Endothelial cell of umbilical vein (primary cell): ENCODE measurements at regions not wholly inside any gene's neighbourhood (a gene's known extent, or its start where the extent isn't known, plus 50 kb on each side); places are given as distances from the start of the nearest gene placed in this dataset.

Experiments
- BruUV-seq: library from RNA; stranded (reverse); fragments of 400-500 nt; replicated peaks from 2 replicates; lab custom pipeline; 2021; lab: Mats Ljungman, UMichigan
- CTCF ChIA-PET: fragments of 300-600, 350-600 bp; sonication (Branson Sonifier 250); formaldehyde crosslinking; loops from one replicate; lab custom pipeline; 2021; ENCODE audit warnings: antibody characterized with exemption, inconsistent platforms; lab: Charles Lee
- POLR2A ChIA-PET: fragments of 300-600, 350-600 bp; sonication (Branson Sonifier 250); formaldehyde crosslinking; loops from one replicate; lab custom pipeline; 2021; ENCODE audit warnings: antibody characterized with exemption, inconsistent platforms; lab: Charles Lee
- DNase-seq: peaks from one replicate; pipeline ENCODE4 v3.0.0-alpha.2; 2011; ENCODE audit warnings: low read depth, low spot score
- FAIRE-seq: peaks from 2 replicates; lab custom pipeline; 2011; peaks lifted over from hg19 to GRCh38; lab: Jason Lieb, UNC
- H2AFZ ChIP-seq: 2 replicates; pipeline ENCODE4 v1.6.0; 2012; ENCODE audit warnings: low read depth, low read length, control low read depth, inconsistent platforms
- H3K27ac ChIP-seq: 2 replicates; pipeline ENCODE4 v1.5.1; 2011; ENCODE audit warnings: low read depth, mild to moderate bottlenecking, control low read depth, low read length, moderate library complexity; ENCODE audit not compliant: insufficient read depth
- H3K27me3 ChIP-seq, 2 experiments: 2 replicates each; pipeline versions ENCODE4 v1.6.0 to v1.6.1; 2011; ENCODE audit warnings: low read length in 2 of 2, mixed read lengths in 1 of 2; ENCODE audit not compliant: control insufficient read depth in 2 of 2, insufficient read depth in 2 of 2
- H3K36me3 ChIP-seq, 2 experiments: 2 replicates in 1 of 2; 3 replicates in 1 of 2; pipeline ENCODE4 v1.5.1; 2011; ENCODE audit warnings: low read length in 2 of 2, mild to moderate bottlenecking in 1 of 2, moderate library complexity in 1 of 2; ENCODE audit not compliant: control insufficient read depth in 2 of 2, insufficient read depth in 2 of 2; ENCODE audit errors: extremely low read depth in 1 of 2
- H3K4me1 ChIP-seq: 3 replicates; pipeline ENCODE4 v1.5.1; 2011; ENCODE audit warnings: mild to moderate bottlenecking, low read length; ENCODE audit not compliant: control insufficient read depth, insufficient read depth; ENCODE audit errors: extremely low read depth
- H3K4me2 ChIP-seq: 2 replicates; pipeline ENCODE4 v1.6.1; 2011; ENCODE audit warnings: low read length, control low read depth, mixed read lengths; ENCODE audit not compliant: insufficient read depth
- H3K4me3 ChIP-seq, 3 experiments: fragments of 200-600 bp in 1 of 3; sonication (generic), shearing (Covaris generic) in 1 of 3; replicated peaks in 1 of 3; 2 replicates each; pipeline ENCODE4 v1.5.1; 2011 to 2016; ENCODE audit warnings: control low read depth in 3 of 3, low read length in 3 of 3, mild to moderate bottlenecking in 2 of 3, inconsistent platforms in 1 of 3, low read depth in 1 of 3, moderate library complexity in 1 of 3; ENCODE audit not compliant: insufficient read depth in 1 of 3
- H3K79me2 ChIP-seq: 2 replicates; pipeline ENCODE4 v1.6.0; 2012; ENCODE audit warnings: low read length, inconsistent platforms; ENCODE audit not compliant: control insufficient read depth, insufficient read depth
- H3K9ac ChIP-seq: replicated peaks from 2 replicates; pipeline ENCODE3; 2011; ENCODE audit warnings: low read length, control low read depth; ENCODE audit not compliant: insufficient read depth; ENCODE audit errors: extremely low read depth
- H3K9me1 ChIP-seq: replicated peaks from 3 replicates; pipeline ENCODE4 v1.6.0; 2011; ENCODE audit warnings: mild to moderate bottlenecking, low read length; ENCODE audit not compliant: control insufficient read depth, insufficient read depth; ENCODE audit errors: extremely low read depth
- H3K9me3 ChIP-seq: replicated peaks from 2 replicates; pipeline ENCODE4 v1.5.1; 2012; ENCODE audit warnings: low read length, inconsistent platforms; ENCODE audit not compliant: control insufficient read depth, insufficient read depth
- H4K20me1 ChIP-seq: replicated peaks from 2 replicates; pipeline ENCODE3; 2011; ENCODE audit warnings: mild to moderate bottlenecking, low read length; ENCODE audit not compliant: control insufficient read depth, insufficient read depth; ENCODE audit errors: extremely low read depth
- CTCF ChIP-seq, 2 donors: IDR thresholded peaks; 1 replicate in 1 of 2; 2 replicates in 1 of 2; pipeline ENCODE4 v1.5.1; 2011; ENCODE audit warnings: low read length in 2 of 2, mild to moderate bottlenecking in 2 of 2, moderate library complexity in 2 of 2, control low read depth in 1 of 2, inconsistent platforms in 1 of 2, low read depth in 1 of 2; ENCODE audit not compliant: insufficient read depth in 1 of 2; ENCODE audit errors: extremely low read depth in 1 of 2
- EZH2 ChIP-seq: IDR thresholded peaks from 2 replicates; pipeline ENCODE4 v1.6.1; 2012; ENCODE audit warnings: borderline replicate concordance, low read depth, mild to moderate bottlenecking, moderate library complexity, low read length, inconsistent platforms; ENCODE audit not compliant: severe bottlenecking
- FOS ChIP-seq: IDR thresholded peaks from 2 replicates; pipeline ENCODE4 v1.6.1; 2011; ENCODE audit warnings: mild to moderate bottlenecking, low read length, moderate library complexity, borderline replicate concordance; ENCODE audit not compliant: insufficient read depth
- GATA2 ChIP-seq: IDR thresholded peaks from 2 replicates; pipeline ENCODE4 v1.7.0; 2011; ENCODE audit warnings: low read depth, mild to moderate bottlenecking, moderate library complexity, mixed read lengths, low read length; ENCODE audit not compliant: insufficient read length, insufficient read depth
- JUN ChIP-seq: IDR thresholded peaks from 2 replicates; pipeline ENCODE4 v1.6.1; 2011; ENCODE audit warnings: borderline replicate concordance, low read depth; ENCODE audit not compliant: insufficient read length, insufficient read depth
- MAX ChIP-seq: IDR thresholded peaks from 2 replicates; pipeline ENCODE4 v1.6.1; 2011; ENCODE audit not compliant: insufficient read depth, insufficient read length
- MYC ChIP-seq: IDR thresholded peaks from one replicate; pipeline ENCODE4 v1.6.1; 2011; ENCODE audit warnings: mild to moderate bottlenecking, low read depth, low read length
- POLR2A ChIP-seq: IDR thresholded peaks from 2 replicates; pipeline ENCODE4 v1.6.1; 2012; ENCODE audit warnings: low read depth, mild to moderate bottlenecking, control low read depth, low read length
- POLR2AphosphoS5 ChIP-seq: IDR thresholded peaks from 2 replicates; pipeline ENCODE4 v1.6.1; 2012; ENCODE audit warnings: low read depth, mild to moderate bottlenecking, control low read depth, low read length, moderate library complexity; ENCODE audit not compliant: insufficient read depth
- dilution Hi-C: fragments of 300-500 bp; cut with MboI; formaldehyde crosslinking; loops from one replicate; pipeline ENCODE4 v1.15.0; 2019; ENCODE audit warnings: low sequenced_read_pairs; ENCODE audit not compliant: extremely low pct_ligation_motif_present
- intact Hi-C: fragments of 100-400 bp; cut with micrococcal nuclease; formaldehyde crosslinking; loops from one replicate; pipeline ENCODE4 v1.10.0; 2022

GRCh38 chr6:17207281-17207680 is 73.9 kb upstream of the RBM24 start:
- POLR2A ChIA-PET = no interaction called here
- Histone ChIP-seq H3K4me3 (no peak overlapping the region), H3K9ac (no peak overlapping the region), H4K20me1 (no peaks in the 10 kb centered on the region), H3K4me1 (no peaks in the 10 kb centered on the region), H3K9me3 (no peaks in the 10 kb centered on the region), H3K36me3 (no peaks in the 10 kb centered on the region), H3K27me3 (no peaks in the 10 kb centered on the region), H3K4me2 (no peak overlapping the region), H3K27ac (no peak overlapping the region), H2AFZ (no peak overlapping the region), H3K9me1 (no peaks in the 10 kb centered on the region), H3K79me2 (no peaks in the 10 kb centered on the region)
- dilution Hi-C loops = no loop called here
- no peak for TF ChIP-seq JUN
- no peak for TF ChIP-seq POLR2AphosphoS5
- no peak for TF ChIP-seq FOS
- no peak for TF ChIP-seq GATA2
- TF ChIP-seq EZH2 = no peak
- TF ChIP-seq CTCF (IDR thresholded peaks at IDR 0.05; ENCODE audit: extremely low read depth in 1 of 2, insufficient read depth in 1 of 2, low read depth in 1 of 2, low read length in 2 of 2) = no peak
- no peak for TF ChIP-seq MAX
- TF ChIP-seq MYC = no peak
- no peak for TF ChIP-seq POLR2A
- FAIRE-seq = no peak
- no TSS peak for BruUV-seq
- CTCF ChIA-PET = no interaction called here
- intact Hi-C loops = no loop called here
- DNase-seq = no peak
